ENCODE measurements at regions not wholly inside any gene's neighbourhood (a gene's known extent, or its start where the extent isn't known, plus 50 kb on each side); places are given as distances from the start of the nearest gene placed in this dataset.

- Histone ChIP-seq H2AFZ (ENCODE audit: low read depth) (no peak overlapping the region), H3K9ac (no peak overlapping the region), H3K27me3 (ENCODE audit: insufficient read depth) (no peaks in the 10 kb centered on the region), H3K4me3 (ENCODE audit: low read depth in 2 of 2, low read length in 1 of 2) (no peak overlapping the region), H3K36me3 (replicated peaks in 1 of 2; ENCODE audit: control insufficient read depth in 1 of 2, insufficient read depth in 2 of 2, low read length in 1 of 2) (no peaks in the 10 kb centered on the region), H3K9me2 (no peaks in the 10 kb centered on the region), H3K9me3 (no peaks in the 10 kb centered on the region), H3F3A (replicated peaks; ENCODE audit: insufficient read depth) (no peaks in the 10 kb centered on the region), H3K4me1 (ENCODE audit: control insufficient read depth in 1 of 2, insufficient read depth in 2 of 2, low read depth in 1 of 2, low read length in 1 of 2) (peaks cover 0 to 2% of the 10 kb centered on the region in 2 experiments; a peak in 2 of 4 replicates), H3K79me2 (ENCODE audit: insufficient read depth) (no peaks in the 10 kb centered on the region), H4K20me1 (ENCODE audit: insufficient read depth) (no peaks in the 10 kb centered on the region), H3K27ac (ENCODE audit: low read depth in 2 of 2, low read length in 1 of 2) (no peak overlapping the region), H3K4me2 (no peak overlapping the region)
- POLR2A ChIA-PET = no interaction called here
- no peak for TF ChIP-seq NRF1 (IDR thresholded peaks at IDR 0.05; ENCODE audit: low read depth, low read length)
- no peak for TF ChIP-seq REST (IDR thresholded peaks at IDR 0.05; ENCODE audit: low read depth, low read length)
- TF ChIP-seq TAF1 (IDR thresholded peaks at IDR 0.05; ENCODE audit: borderline replicate concordance, low read depth, low read length) = no peak
- TF ChIP-seq EP300 (IDR thresholded peaks at IDR 0.05; ENCODE audit: borderline replicate concordance in 1 of 2, low read depth in 1 of 2, low read length in 1 of 2) = no peak
- TF ChIP-seq POLR2AphosphoS5 (IDR thresholded peaks at IDR 0.05; ENCODE audit: low read depth, low read length) = no peak
- TF ChIP-seq TCF12 (IDR thresholded peaks at IDR 0.05) = no peak
- TF ChIP-seq USF2 (IDR thresholded peaks at IDR 0.05; ENCODE audit: borderline replicate concordance, low read depth, low read length) = no peak
- TF ChIP-seq FOSL2 (IDR thresholded peaks at IDR 0.05; ENCODE audit: borderline replicate concordance, low read depth) = no peak
- no peak for TF ChIP-seq MEF2A (IDR thresholded peaks at IDR 0.05; ENCODE audit: borderline replicate concordance, low read depth)
- TF ChIP-seq JUND (IDR thresholded peaks at IDR 0.05) = no peak
- no peak for TF ChIP-seq CTCF (IDR thresholded peaks at IDR 0.05)
- no peak for TF ChIP-seq GABPA (IDR thresholded peaks at IDR 0.05; ENCODE audit: low read depth)
- no peak for TF ChIP-seq YY1 (IDR thresholded peaks at IDR 0.05; ENCODE audit: low read depth)
- TF ChIP-seq TEAD4 (IDR thresholded peaks at IDR 0.05; ENCODE audit: borderline replicate concordance, insufficient read depth) = no peak
- no peak for TF ChIP-seq PBX3 (IDR thresholded peaks at IDR 0.05)
- TF ChIP-seq MXI1 (IDR thresholded peaks at IDR 0.05; ENCODE audit: low read depth, low read length) = no peak
- no peak for TF ChIP-seq FOXJ3 (CRISPR knock-in tag; IDR thresholded peaks at IDR 0.05)
- no peak for TF ChIP-seq ELF1 (IDR thresholded peaks at IDR 0.05)
- no peak for TF ChIP-seq FOXM1 (IDR thresholded peaks at IDR 0.05; ENCODE audit: low read depth)
- TF ChIP-seq NFIC (IDR thresholded peaks at IDR 0.05; ENCODE audit: borderline replicate concordance) = no peak
- CTCF ChIA-PET = no interaction called here
- no peak for DNase-seq
- WGBS (ENCODE audit: low lambda C conversion rate) = 41% methylated on average over 5 of the region's 5 CpGs
Measured at GRCh38 chr2:49251251-49251650, 96.9 kb upstream of the FSHR start.

Measured in SK-N-SH (cell line).